GM19463 (cell line): ENCODE measurements at regions not wholly inside any gene's neighbourhood (a gene's known extent, or its start where the extent isn't known, plus 50 kb on each side); places are given as distances from the start of the nearest gene placed in this dataset.

ENCODE experiments used
- ATAC-seq: cut with Tn5 transposase; IDR thresholded peaks from one replicate; pipeline ENCODE4 v1.9.1; 2021; ENCODE audit warnings: mild to moderate bottlenecking, moderate library complexity; ENCODE audit not compliant: unreplicated experiment

- no peak for ATAC-seq
Measured at GRCh38 chrX:42624524-42624923, 153.4 kb downstream of the PPP1R2C start.

- no peak for ATAC-seq
Measured at GRCh38 chrX:42619068-42619467, 158.9 kb downstream of the PPP1R2C start.

- ATAC-seq, result no peak
Measured at GRCh38 chrX:42616981-42617380, 161.0 kb downstream of the PPP1R2C start.

GRCh38 chrX:42615161-42615563 lies 162.8 kb downstream of the PPP1R2C start:
- ATAC-seq, result no peak

GRCh38 chrX:42606591-42606990 lies 171.4 kb downstream of the PPP1R2C start:
- ATAC-seq, result no peak

GRCh38 chrX:42604302-42604701 lies 173.7 kb downstream of the PPP1R2C start:
- no peak for ATAC-seq

GRCh38 chrX:42603016-42603415 lies 174.9 kb downstream of the PPP1R2C start:
- no peak for ATAC-seq

- no peak for ATAC-seq
Measured at GRCh38 chrX:42602566-42602965, 175.4 kb downstream of the PPP1R2C start.

GRCh38 chrX:42602136-42602535 lies 175.8 kb downstream of the PPP1R2C start:
- ATAC-seq, result no peak

- no peak for ATAC-seq
Measured at GRCh38 chrX:42597481-42597880, 180.5 kb downstream of the PPP1R2C start.

GRCh38 chrX:42585842-42586621 lies 191.9 kb downstream of the PPP1R2C start:
- no peak for ATAC-seq

GRCh38 chrX:42577936-42578470 lies 200.0 kb downstream of the PPP1R2C start:
- ATAC-seq, result no peak

GRCh38 chrX:42567268-42567667 lies 210.7 kb downstream of the PPP1R2C start:
- ATAC-seq, result no peak

- ATAC-seq, result no peak
Measured at GRCh38 chrX:42565739-42566138, 212.2 kb downstream of the PPP1R2C start.

GRCh38 chrX:42546800-42547199 lies 231.2 kb downstream of the PPP1R2C start:
- no peak for ATAC-seq

GRCh38 chrX:42544883-42545282 lies 233.1 kb downstream of the PPP1R2C start:
- ATAC-seq, result no peak

- ATAC-seq, result no peak
Measured at GRCh38 chrX:42541554-42541953, 236.4 kb downstream of the PPP1R2C start.

GRCh38 chrX:42540146-42540545 lies 237.8 kb downstream of the PPP1R2C start:
- ATAC-seq, result no peak

- ATAC-seq, result no peak
Measured at GRCh38 chrX:42538405-42538804, 239.6 kb downstream of the PPP1R2C start.

GRCh38 chrX:42536286-42536685 lies 241.7 kb downstream of the PPP1R2C start:
- no peak for ATAC-seq

GRCh38 chrX:42535233-42535632 lies 242.7 kb downstream of the PPP1R2C start:
- no peak for ATAC-seq

GRCh38 chrX:42533761-42534160 lies 244.2 kb downstream of the PPP1R2C start:
- ATAC-seq, result no peak

GRCh38 chrX:42531441-42531840 lies 246.5 kb downstream of the PPP1R2C start:
- no peak for ATAC-seq
